ENCODE measurements at regions not wholly inside any gene's neighbourhood (a gene's known extent, or its start where the extent isn't known, plus 50 kb on each side); places are given as distances from the start of the nearest gene placed in this dataset.
"Not testable (repeated sequence)": the region's sequence is repeated elsewhere in the genome, so short reads cannot be mapped to it uniquely, and the experiment has no call there.

DNA sequence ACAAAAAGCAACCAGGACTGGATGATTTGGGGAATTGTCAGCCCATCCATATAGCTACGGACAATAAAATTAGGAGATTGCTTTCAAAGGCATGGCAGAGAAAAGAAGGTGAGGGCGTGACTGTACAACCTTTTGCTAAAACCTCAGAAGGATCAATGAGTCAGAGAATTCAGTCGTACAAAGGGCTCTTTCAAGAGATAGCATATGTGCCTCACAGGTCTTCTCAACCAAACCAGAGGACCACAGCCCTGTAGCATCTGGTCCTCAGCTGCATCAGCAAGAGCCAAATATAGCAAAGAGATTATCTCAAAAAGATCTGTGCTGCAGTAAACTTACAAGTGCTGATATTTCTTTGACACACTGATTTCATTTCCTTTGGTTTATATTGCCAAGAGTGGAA is 149.9 kb upstream of the RAB6C start:
- no peak for DNase-seq

GRCh38 chr2:129831018-129831417 is 148.4 kb upstream of the RAB6C start:
- DNase-seq, result no peak

DNA sequence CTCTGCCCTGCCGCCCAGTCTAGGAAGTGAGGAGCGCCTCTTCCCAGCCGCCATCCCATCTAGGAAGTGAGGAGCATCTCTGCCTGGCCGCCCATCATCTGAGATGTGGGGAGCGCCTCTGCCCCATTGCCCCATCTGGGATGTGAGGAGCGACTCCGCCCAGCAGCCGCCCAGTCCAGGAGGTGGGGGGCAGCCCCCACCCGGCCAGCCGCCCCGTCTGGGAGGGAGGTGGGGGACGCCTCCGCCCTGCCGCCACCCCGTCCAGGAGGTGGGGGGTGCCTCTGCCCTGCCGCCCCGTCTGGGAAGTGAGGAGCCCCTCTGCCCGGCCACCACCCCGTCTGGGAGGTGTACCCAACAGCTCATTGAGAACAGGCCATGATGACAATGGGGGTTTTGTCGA is 146.0 kb upstream of the RAB6C start:
- DNase-seq, result not testable (repeated sequence)

DNA sequence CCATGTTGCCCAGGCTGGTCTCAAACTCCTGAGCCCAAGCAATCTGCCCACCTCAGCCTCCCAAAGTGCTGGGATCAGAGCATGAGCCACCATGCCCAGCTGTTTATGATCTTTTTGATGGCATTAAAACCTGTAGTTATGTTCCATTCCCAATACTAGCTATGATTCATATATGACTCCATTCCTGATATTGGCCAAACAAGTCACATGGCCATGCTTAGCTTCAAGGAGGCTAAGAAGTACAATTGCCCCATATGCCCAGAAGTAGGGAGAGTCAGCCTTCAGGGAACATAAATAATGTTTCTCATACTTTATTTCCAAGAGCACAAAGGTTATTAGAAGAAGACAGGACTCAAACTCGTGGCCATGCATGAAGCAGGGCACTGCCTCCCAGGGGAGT is 132.4 kb upstream of the RAB6C start:
- no peak for DNase-seq

- DNase-seq, result no peak
Measured at GRCh38 chr2:129849559-129850160, 129.8 kb upstream of the RAB6C start.

- DNase-seq, result no peak
Measured at GRCh38 chr2:129857200-129857599, 122.3 kb upstream of the RAB6C start.

GRCh38 chr2:129859175-129859574 is 120.3 kb upstream of the RAB6C start:
- no peak for DNase-seq

GRCh38 chr2:129860088-129860487 is 119.4 kb upstream of the RAB6C start:
- DNase-seq, result no peak

DNA sequence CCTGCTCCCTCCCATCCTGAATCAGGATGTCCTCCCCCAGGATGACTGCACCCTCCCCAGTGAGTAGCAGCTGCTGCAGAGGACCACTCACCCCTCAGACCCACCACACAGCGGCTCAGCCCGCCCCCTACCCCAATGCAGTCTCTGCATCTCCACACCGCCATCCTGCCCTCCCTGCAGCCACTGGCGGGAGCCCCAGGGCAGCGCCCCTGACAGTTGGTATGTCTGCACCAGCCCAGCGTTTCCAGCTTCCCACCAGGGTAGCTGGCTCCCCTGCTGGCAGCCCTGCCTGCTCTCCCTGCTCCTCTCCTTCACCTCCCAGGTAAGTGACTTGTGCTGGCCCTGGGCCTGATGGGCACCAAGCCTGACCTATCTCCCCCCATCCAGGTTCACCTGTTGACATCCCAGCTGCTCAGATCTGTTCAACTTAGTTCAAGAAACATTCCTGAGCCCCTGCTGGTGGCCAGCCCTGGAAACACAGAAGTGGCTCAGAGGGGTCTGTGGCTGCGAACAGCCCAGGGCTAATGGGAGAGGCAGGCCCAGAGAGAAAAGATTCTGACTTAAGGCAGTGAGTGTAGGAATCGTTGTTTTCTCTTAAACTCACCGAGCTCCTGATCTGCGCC is 117.7 kb upstream of the RAB6C start:
- no peak for DNase-seq

GRCh38 chr2:129862668-129863067 is 116.8 kb upstream of the RAB6C start:
- DNase-seq, result no peak

- no peak for DNase-seq
Measured at GRCh38 chr2:129863350-129863749, 116.1 kb upstream of the RAB6C start.

GRCh38 chr2:129864719-129865118 is 114.7 kb upstream of the RAB6C start:
- no peak for DNase-seq

- DNase-seq, result no peak
Measured at GRCh38 chr2:129865976-129866375, 113.5 kb upstream of the RAB6C start.

GRCh38 chr2:129866391-129866790 is 113.1 kb upstream of the RAB6C start:
- DNase-seq, result no peak

DNA sequence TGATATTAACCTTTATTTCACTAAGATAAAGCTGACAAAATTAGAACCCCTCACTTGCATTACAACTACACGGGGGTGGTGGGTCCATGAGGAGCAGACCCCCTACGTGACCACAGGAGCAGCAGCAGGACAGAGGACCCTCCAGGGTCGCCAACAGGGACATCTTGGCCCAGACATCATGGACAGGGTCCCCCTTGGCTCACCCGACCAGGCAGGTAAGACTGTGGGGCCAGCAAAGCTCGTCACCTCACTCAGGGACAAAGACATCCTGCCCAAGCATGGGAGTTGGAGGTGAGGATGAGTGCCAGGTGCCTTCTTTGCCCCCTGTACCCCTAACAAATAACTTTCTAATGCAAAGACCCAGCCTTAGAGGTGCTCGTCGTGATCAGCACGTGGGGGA is 111.3 kb upstream of the RAB6C start:
- DNase-seq, result no peak

DNA sequence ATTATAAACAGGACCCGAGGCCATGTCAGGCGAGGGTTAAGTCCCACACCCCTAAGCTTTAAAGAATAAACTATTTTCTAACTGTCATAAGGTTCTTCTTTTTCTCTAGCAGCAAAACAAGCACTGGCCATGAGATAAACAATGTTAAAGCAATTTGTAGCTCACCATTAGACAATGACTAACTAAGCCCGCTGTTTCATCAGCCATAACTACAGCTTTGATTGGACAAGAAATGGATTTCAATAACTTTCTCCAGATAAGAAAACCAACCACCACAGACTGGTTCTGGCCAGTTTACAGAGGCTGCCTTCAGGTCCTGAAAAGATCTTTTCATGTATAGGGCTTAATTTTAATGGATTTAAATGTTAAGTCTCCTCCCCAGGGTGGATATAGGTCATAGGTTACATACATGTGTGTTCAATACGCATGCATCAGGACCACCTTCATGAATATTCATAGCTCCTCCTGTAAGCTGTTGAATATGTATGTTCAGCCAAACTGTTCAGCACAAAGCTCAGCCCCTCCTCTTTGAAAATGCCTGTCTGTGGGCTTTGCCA is 108.7 kb upstream of the RAB6C start:
- DNase-seq, result no peak

DNA sequence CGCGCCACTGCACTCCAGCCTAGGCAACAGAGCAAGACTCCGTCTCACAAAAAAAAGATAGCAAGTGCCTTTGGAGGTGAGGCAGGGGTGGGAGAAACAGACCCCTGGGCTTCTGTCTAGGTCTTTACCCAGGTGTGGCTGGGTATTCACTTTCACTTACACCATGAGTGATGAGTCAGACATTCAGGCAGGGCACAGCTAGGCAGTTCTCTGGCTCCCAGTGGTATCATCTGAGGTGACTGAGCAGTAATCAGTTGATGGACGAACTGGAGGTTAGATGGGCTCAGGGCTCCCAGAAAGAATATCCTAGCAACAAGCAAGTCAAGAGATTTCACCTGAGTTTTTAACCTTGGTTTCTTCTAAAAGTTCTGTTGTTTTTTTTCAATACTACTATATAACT is 107.0 kb upstream of the RAB6C start:
- no peak for DNase-seq

DNA sequence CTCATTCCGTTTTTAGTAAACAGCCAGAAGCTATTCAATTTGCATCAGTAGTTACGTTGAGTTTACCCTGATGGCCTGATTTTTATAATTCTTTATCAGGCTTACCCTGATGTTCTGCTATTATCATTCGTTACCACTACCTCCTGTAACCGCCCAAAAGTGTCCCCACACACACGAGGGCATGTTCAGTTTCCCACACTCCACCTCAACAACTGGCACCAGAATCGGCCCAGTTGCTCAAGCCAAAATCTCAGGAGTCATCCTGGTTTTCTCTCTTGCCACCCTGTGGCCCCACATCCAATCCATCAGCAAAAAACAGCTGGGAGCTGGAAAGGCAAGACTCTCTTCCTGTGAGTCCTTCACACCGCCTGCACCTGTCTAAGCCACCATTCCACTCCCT is 102.9 kb upstream of the RAB6C start:
- no peak for DNase-seq

DNA sequence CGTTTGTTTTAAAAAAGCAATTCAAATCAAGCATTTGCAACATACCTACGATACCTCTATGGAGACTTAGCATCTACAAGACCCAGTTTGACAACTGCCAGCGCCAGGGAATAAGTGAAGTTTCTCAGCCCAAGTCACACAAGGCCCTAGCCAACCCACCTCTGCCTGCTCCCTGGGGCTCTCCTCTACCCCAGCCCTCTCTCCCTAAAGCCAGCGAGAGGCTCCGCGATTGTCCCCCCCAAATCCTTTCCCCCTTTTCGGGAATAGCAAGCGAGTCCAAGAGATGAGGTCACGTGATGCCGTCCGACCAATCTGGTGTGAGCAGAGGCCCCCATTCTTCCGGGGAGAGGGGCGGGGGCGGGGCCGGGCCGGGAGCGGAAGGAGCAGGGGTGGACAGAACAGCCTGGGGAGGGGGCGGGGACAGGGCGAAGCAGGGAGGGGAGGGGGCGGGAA is 102.2 kb upstream of the RAB6C start:
- peak; percentile 82 for DNase-seq

- no peak for DNase-seq
Measured at GRCh38 chr2:129877795-129878775, 101.4 kb upstream of the RAB6C start.

DNA sequence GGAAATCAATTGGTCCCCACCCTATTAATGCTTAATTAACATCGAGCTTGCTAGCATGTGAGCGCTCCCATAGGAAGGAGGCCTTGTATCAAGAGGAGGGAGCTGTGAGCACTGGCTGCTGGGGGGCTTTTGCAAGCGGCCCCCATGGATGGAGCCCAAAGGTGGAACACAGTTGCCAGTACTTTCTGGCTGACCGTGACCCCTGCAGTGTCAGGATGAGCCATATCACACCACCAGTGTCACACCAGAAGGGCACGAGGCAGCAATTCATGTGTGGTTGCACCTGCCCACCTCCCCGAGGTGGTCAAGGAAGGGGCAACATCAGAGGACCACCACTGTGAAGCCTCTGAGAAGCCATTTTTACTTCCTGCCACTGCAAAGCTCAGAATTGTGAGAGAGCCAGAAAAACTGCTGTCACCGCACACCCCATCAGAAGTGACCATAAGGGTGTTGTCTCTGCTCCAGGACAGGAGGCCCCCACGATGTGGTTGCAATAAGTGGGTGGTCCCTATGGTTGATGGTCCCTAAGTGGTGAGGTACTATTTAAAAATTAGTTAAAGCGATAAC is 99.8 kb upstream of the RAB6C start:
- no peak for DNase-seq

GRCh38 chr2:129880309-129880708 is 99.2 kb upstream of the RAB6C start:
- DNase-seq, result no peak

DNA sequence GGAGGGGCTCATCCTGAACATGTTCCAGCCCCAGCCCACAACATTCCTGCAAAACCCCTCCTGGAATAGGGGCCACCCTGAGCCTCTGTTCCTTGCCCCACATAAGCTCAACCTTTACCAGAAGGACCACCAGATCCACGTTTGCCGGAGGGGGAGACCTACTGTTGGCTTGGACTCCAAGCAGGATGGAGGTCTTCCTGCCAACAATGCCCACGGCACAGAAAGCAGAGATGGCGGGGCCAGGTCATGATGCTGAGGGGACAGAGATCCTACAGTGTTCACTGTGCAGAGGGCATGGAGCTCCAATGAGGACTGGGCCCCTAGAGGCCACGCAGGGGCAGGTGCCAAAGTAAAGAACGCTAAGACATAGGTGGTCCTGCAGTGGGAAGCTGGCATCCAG is 98.5 kb upstream of the RAB6C start:
- no peak for DNase-seq
